TTC549 (cell line): ENCODE measurements at regions not wholly inside any gene's neighbourhood (a gene's known extent, or its start where the extent isn't known, plus 50 kb on each side); places are given as distances from the start of the nearest gene placed in this dataset.
"Not testable (repeated sequence)": the region's sequence is repeated elsewhere in the genome, so short reads cannot be mapped to it uniquely, and the experiment has no call there.

Source experiments
- FAIRE-seq: peaks from 2 replicates; lab custom pipeline; 2012; peaks lifted over from hg19 to GRCh38; lab: Jason Lieb, UNC

DNA sequence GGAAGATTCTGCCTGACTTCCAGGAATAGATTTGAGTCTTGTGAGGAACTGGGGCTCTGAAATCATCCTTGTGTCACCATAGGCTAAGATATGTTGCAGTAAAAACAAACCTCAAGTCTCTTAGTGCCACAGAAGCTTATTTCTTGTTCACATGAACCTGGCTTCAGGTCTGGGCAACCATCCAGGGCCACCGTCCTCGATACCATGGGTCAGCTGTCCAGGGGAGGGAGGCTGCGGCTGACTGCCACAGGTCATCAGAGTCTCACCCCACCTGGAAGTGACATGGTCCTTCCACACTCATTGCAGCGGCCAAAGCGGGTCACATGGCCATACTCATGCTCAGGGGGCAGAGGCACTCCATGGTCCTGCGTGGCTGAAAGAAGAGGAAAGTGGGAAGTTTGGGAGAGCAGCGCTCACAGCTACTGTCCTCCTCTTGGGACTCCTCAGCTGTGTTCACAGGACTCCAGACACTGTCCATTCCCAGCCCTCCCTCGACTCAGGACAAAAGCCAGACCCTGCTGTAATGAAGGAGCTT, 284.5 kb downstream of the CBLN1 start:
- FAIRE-seq, result no peak

DNA sequence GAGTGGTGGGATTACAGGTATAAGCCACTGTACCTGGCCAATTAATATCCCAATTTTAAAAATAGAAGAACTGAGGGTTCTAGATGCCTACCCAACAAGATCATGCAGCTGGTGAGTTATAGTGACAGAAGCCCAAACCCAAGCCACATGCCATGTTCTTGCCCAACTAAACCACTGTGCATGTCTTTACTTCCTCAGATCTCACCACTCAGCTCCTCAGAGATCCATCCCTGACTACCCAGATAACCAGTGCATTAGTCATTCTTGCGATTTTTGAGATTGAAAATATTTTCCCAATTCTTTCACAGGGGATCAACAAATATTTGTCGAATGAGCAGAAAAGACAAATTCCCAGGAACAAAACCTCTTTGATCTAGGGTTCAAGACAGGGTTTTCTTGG, 303.1 kb downstream of the CBLN1 start:
- no peak for FAIRE-seq

DNA sequence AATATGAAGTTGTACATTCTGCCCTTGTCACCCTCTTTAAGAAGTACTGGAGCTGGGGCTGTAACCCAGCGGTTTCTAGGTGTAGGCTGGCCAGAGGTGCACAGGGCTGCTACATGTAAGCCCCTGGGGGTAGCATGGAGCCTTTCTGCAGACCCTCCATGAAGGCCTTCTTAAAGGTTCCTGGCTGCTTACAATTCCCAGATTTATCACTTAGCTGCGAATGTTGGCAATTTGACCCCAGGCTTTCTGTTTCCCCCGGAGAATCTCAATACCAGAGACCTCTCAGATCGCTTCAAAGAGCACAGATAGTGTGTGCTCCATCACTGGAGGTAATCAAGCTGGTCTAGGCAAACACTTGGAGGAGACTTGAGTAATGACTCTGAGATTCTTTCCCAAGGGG, 309.4 kb downstream of the CBLN1 start:
- no peak for FAIRE-seq

DNA sequence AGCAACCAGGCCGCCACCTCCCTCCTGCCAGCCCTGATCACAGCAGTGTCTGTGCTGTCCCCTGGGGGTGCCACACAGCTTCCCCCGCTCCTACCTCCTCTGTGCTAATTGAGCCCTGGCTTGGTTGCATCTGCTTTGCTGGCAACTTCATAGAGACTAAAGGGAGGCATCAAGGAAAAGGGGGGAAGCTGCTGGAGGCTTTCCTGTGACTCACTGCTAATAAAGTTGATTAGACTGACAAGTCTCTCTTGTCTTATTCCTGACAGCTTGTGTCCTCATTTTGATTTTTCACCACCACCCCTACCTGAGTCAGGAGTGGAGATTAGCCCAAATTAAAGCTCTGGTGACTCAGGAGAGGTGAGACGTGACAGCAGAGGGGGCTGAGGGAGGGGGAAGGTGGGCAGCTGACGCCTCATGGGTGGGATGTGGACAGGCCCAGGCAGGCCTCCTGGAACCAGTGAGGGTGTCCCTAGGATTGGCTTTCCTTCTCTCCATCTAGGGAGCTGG, 310.0 kb downstream of the CBLN1 start:
- FAIRE-seq, result no peak

DNA sequence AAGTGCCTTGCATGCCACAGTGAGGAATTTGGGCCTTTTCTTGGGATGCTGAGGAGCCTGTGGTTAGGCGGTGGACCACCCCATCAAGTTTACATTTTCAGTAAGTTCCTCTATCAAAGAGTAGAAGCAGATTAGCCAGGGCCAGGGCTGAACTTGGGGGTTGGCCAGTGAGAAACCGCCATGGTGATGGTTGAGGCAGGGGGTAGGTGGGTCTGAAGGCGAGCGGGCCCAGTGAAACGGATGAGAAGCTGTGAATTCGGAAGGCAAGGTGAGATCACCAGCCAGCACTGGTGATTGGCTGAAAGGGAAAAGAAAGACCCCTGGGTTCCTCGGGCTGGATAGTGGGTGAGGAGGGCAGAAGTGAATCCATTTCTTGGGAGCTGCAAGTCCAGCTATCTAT, 311.4 kb downstream of the CBLN1 start:
- no peak for FAIRE-seq

DNA sequence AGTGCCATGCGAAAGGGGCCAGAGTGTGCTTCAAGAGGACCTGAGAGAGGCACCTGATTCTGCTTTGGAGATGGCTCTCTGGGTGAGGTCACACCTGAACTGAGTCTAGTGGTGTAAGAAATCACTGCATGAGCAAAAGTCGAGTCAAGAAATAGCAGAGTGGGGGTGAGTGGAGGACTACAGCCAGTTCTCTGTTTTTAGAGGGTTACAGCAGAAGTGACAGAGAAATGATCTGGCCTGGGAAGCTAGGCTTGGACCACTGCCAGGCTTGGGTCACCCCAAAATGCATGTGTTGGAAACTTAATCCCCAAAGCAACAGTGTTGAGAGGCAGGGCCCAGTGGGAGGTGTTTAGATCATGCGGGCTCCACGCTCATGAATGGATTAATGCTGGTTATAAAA, 312.0 kb downstream of the CBLN1 start:
- FAIRE-seq, result no peak

DNA sequence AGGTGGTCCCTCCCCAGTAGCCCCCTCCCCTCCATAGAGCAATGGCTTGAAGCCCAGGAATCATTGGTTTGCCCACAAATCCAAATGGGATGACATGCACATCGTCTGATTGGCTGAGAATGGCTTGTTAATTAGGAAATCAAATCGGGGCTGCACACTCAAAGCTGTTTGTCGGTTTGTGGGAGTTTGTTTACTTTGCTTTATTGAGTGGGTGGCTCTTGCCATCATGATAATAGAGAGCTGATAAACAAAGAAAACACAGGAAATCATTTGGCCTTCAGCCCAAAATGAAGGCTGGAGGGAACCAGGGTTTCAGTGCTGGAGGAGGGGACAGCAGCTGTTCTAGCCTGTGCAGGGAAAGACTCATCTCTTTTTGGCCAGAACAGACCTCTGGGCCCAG, 316.3 kb downstream of the CBLN1 start:
- FAIRE-seq, result no peak

DNA sequence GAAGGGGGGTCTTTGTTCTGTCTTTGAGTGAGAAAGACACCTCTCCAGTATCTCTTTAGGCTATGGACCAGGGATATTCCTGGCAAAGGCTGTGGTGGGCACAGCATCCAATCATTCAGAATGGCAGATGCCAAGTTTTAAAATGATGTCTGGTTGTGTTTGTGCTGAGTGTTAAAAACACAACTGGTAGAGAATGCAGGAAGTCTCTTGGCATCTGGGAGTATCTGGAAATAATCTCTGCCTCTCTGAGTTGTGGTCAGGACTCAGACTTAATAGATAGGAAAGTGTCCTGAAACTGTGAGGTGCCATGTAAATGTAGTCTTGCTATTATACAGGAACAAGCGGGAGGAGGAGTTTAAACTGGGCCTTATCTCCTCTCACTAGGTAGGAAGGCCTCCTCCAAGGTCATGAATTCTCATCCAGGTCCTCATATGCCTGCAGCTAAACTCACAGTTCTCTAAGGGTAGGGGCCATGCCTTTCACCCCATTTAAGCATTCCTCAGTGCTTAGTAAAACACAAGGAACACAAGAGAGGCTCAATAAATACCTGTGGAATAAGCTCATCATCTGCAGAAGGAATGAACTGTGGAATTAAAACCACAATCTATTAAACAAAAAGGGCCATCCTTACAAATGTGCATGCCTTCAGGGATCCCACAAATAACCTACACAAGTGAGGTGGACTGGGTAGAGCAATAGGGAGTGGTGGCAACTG, 317.6 kb downstream of the CBLN1 start:
- FAIRE-seq, result no peak

DNA sequence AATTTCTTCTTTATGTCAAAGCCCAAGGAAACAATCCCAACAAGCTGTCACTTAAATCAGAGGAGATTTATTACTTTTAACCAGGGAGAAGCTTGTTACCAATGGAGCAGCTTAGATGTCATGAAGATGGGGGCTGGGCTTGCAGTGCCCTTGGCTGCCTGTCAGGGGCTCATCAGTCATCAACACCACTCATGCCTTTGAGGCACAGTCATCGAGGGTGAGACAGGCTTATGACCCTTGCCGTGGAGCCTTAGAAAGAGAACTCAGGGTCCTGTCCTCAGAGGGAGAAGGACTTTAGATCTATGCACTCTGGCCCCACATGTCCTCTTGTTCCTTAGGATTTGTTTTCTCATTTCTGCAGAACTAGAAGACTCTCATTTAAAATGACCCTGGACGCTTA, 318.3 kb downstream of the CBLN1 start:
- FAIRE-seq, result no peak

DNA sequence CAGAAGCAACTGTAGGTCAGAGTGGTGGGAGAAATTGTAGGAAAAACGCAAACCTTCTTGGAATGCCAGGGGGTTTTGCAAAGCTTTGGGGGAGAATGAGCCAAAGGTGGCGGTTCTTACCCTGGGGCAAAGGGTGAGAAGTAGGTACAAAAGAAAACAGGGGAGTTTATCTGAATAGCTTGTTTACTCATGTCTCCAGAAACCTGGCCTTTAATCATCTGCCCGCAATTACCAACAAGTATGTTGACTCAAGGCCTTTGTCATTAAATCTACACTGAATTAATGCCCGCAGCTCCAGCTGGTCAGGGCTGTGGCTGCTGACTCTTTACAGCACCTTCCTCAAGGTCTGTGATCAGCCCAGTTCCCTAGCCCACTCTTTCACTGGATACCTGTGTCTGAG, 320.1 kb downstream of the CBLN1 start:
- no peak for FAIRE-seq

DNA sequence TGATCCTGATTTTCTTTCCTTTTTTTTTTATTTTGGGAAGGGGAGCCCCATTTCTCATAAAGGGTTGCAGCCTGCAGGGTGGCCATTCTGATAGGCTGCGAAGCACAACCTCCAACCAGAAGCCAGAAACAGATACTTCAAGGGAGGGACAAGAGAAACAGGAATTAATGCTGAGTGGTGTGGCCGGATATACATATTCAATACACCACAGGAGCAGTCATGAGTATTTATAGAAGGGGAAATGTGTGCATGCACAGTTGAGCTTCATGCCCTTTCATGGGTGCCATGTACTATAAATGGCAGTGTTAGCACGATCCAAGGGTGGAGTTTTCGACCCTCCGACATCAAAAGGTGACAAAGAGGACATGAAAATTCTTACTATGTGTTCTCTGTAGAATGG, 320.8 kb downstream of the CBLN1 start:
- no peak for FAIRE-seq

DNA sequence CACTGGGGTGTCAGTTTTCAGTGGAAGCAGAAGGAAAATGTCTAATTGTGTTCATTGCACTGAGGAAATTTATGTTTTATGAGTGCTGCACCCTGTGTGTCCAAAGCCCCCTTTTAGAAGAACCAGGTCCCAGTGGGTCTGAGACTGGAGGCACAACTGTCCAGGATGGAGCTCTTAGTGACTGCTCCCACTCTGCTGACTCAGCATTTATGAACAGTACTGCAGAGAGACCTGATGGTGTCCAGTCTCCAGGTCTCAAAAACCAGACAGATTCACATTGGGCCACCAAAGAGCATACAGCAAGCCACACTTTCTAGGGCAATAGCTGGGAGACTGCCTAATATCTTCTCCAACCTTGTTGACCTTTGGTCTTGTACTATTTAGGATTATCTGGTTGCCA, 321.9 kb downstream of the CBLN1 start:
- no peak for FAIRE-seq

DNA sequence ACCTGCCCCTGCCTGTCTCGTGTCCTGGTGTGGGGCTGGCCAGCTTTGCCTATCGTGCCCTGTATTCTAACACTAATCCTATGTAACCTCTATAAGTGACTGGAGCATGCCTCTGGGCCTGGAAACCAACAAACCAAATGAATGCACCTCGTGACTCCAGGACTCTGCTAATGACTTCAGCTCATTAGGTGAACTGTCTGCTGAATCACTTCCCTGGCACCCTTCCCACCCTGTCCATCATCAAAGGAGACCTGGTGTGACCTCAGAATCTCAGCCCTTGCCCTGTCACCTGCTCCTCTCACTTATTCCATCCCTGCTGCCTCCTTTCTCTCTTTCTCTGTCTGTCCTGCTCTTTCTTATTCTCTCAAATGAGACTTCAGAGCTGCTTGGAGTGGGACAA, 322.4 kb downstream of the CBLN1 start:
- FAIRE-seq, result no peak

DNA sequence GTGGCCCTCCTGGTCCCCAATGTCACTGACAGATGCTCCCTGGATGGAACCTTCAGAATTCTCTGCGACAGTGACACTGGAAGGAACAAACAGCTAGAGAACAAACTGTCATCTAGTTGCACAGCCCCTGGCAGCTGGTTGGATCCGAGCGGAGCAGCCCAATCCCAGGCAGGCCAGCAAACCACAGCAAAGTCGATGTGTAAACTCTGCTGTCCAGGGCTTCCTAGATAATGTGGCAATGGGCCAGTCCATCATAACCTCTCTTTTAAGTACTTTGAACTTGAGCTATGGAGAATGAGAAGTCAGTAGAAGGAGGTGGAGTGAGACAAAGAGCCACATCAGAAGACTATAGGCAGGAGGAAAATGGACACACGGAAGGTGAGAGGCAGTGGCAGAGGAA, 323.0 kb downstream of the CBLN1 start:
- FAIRE-seq, result no peak

DNA sequence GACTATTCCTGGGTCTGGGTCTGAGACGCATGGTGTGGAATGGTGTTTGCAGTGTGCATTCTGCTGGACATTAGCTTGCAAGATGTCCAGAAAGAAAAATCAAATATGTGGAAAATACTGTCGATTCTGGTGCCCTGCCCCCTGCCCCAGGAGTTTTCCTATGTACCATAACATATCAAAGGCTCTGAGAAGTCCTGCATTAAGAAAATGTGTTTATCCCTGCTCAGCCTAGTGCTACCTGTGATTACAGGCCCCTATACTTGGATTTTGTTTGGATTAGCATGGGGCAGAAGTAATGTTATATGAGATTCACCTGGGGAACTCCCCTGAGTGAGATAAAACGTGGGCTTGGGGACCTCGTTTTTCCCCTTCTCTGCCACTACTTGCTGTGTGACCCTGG, 325.0 kb downstream of the CBLN1 start:
- FAIRE-seq, result no peak

DNA sequence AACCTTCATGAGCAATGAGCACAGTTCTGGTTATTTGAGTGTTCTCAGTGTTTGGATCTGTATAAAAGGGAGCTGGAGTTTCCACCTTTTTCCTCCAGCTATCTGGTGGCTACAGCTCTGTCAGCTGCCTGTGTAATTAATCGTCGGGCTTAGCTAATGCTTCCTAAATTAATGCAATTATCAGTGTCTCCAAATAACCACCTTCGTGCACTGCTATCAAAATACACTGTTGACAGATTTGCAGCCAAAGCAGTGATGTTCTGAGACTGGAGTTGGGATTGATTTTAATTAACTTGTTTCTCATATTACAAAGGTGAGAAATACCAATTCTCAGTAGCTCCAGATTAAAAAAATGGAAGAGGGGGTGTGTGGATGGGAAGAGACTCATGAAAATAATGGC, 325.8 kb downstream of the CBLN1 start:
- FAIRE-seq, result no peak

DNA sequence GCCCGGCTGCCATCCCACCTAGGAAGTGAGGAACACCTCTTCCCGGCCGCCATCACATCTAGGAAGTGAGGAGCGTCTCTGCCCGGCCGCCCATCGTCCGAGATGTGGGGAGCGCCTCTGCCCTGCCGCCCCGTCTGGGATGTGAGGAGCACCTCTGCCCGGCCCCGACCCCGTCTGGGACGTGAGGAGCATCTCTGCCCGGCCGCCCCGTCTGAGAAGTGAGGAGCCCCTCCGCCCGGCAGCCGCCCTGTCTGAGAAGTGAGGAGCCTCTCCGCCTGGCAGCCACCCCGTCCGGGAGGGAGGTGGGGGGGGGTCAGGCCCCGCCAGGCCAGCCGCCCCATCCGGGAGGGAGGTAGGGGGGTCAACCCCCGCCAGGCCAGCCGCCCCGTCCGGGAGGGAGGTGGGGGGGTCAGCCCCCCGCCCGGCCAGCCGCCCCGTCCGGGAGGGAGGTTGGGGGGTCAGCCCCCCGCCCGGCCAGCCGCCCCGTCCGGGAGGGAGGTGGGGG, 330.0 kb downstream of the CBLN1 start:
- FAIRE-seq, result not testable (repeated sequence)

DNA sequence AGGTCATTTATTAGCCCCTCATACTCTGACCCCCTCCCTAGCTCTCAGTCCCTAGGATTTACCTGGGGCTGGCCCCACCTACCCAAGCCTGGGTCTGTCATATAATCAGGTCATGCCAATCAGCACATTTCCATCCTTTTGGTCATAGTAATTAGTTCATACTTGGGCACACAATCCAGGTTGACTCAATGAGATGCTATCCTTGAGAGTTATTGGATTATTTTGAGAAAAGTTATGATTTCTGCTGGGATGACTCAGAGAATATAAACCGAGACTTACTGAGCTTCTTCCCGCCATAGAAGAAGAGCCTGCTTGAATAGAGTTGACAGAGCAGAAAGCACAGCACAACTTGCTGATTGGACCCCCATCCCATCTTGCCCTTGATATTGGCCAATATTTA, 331.5 kb downstream of the CBLN1 start:
- no peak for FAIRE-seq

DNA sequence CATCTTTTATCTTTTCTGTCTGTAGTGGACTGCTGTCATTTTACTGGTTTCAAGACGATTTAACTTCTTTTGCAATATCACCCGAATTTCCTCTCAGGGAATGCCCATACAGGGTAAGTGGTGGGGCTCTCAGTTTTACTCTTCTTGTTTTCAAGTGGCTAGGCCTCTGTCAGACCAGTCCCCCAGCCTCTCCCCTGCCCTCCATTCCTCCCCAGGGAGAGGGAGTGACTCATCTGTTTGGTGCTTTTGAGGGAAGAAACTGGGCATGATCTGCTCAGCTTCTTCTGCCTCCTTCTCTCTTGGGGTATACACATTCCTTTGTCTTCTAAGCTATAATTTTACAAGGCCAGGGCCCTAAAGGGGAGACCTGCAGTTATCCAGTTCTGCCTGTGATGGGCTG, 332.0 kb downstream of the CBLN1 start:
- FAIRE-seq, result no peak

DNA sequence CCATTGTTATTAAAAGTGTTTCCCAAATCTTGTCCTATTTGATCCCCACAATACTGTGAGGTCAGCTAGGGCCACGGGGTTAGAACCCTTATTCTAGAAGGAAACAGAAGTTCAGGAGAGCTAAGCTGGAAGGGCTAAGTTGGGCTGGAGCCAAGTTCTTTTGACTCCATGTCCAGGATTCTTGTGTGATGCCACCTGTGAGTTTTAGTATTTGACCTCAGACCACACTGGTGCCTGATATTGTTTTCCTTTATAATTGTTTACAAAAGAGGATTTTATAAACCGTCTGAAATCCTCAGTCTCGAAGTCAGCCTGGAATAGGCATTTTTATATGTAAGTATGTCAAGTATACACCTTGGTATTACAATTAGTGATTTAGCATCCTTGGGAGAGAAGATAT, 332.7 kb downstream of the CBLN1 start:
- no peak for FAIRE-seq

DNA sequence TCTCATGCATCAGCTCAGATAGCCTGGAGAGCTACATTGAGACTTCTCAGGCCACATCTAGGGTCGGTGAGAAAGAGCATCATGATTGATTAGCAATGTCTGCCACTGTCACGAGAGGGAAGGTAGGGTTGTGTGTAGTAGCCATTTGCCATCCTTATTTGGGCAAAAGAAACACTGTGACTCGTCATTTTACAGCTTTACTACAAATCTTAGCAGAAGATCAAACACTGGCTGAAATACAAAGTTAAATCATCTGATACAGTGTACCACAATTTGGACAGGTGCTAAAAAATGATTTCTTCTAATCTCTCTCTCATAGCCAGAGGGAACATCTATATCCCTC, 334.3 kb downstream of the CBLN1 start:
- FAIRE-seq, result no peak

DNA sequence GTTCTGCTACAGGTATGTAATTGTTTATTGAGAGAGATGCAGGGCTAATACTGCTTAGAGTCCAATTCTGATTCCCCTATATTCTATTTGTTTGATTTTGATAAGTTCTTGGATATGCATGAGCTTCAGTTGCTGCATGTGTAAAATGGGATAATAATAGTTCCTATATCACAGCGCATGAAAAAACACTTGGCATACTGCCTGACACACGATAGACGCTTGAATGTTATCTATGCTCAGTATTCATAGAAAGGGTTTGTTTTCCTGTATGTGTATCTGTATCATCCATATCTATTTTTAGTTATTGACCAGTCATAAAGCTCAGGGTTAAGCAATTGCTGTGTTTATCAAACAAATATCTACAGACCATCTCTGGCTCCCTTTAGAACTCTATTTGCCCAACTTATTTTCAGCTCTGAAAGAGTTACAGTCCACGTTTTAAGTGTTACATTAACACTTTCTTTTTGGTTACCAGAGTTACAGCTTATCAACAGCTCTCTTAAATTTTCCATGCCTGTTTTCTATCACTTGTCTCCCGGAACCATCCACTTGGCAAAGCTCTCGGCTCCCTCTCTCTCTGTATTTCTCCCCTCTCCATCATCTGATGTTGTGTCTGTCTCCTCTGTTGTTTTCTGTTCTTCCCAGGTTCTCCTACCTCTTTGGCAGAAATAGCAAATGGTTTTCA, 334.8 kb downstream of the CBLN1 start:
- FAIRE-seq, result no peak

DNA sequence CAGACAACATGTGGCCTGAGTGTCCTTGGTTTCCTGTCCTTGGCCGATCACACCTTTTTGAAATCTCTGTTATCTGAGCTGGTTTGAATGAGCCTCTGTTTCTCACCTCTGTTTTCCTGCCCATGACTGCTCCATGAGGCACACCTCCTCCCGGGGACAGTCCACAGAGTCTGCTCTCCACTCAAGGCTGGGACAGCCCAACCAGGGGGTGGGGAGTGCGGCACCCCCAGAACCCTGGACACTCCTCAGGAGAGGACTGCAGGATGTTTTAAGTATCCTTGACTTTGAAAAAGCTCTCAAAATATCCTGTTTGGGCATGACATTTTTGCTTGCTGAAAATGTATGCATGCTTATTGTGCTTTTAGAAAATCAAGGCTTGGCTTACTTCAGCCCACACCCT, 333.0 kb upstream of the N4BP1 start:
- no peak for FAIRE-seq

DNA sequence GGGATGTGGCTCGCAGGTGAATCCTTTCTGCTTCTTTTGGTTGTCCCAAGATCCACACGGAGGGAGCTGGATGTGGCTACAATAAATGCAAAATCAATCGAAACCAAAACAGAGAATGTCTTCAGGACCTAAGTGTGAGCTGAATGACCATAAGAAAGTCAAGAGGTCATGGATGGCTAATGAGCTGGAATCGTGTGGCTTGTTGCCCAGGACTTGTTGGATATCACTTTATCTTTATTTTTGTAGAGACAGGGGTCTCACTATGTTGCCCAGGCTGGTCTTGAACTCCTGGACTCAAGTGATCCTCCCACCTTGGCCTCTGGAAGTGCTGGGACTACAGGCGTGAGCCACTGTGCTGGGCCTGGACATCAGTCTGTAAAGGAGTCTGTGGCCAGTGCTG, 326.8 kb upstream of the N4BP1 start:
- no peak for FAIRE-seq
